ENCODE measurements at regions not wholly inside any gene's neighbourhood (a gene's known extent, or its start where the extent isn't known, plus 50 kb on each side); places are given as distances from the start of the nearest gene placed in this dataset.

- Histone ChIP-seq H3K4me1 (no peaks in the 10 kb centered on the region), H3K27ac (no peak overlapping the region), H3K36me3 (no peaks in the 10 kb centered on the region), H3K4me3 (no peak overlapping the region), H3K9me3 (no peaks in the 10 kb centered on the region), H3K27me3 (no peaks in the 10 kb centered on the region)
- TF ChIP-seq POLR2AphosphoS5 (IDR thresholded peaks at IDR 0.05), result no peak
- TF ChIP-seq CTCF (IDR thresholded peaks at IDR 0.05), result no peak
- TF ChIP-seq EP300 (IDR thresholded peaks at IDR 0.05), result no peak
- TF ChIP-seq POLR2A (IDR thresholded peaks at IDR 0.05), result no peak
- peak; percentile 51 for ATAC-seq
- WGBS, 2 donors (ENCODE audit: low coverage in 1 of 2), result 78 to 82% methylated on average over 4 to 5 of the region's 5 CpGs
Observed at GRCh38 chr13:109274188-109274821, 512.1 kb downstream of the IRS2 start.

DNA sequence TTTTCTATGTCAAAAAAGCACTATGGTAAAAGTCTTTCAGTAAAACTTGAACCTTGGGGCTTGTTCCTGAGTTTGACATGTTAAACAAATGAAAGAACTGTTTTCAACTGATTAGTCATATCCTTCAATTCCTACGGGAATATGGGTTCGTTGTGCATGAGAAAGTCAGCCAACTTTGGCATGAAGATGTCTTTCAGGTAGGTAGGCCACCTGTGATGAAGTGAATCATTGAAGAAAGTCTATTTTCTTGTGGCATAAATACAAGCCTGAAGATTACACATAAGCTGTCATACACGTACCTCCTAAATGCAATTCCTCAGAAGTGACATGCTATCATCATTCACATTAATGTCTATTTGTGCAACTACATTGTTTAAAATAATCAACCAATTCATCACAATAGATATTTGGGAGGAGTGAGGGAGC is 513.0 kb downstream of the IRS2 start:
- WGBS, 2 donors (ENCODE audit: low coverage in 1 of 2), result 63 to 69% methylated on average over 3 of the region's 3 CpGs
- H3K4me1 ChIP-seq, result no peaks in the 10 kb centered on the region
- H3K27me3 ChIP-seq, result no peaks in the 10 kb centered on the region
- no peak overlapping the region for H3K4me3 ChIP-seq
- H3K36me3 ChIP-seq, result no peaks in the 10 kb centered on the region
- TF ChIP-seq POLR2AphosphoS5 (IDR thresholded peaks at IDR 0.05) (no peak), CTCF (IDR thresholded peaks at IDR 0.05) (no peak), EP300 (IDR thresholded peaks at IDR 0.05) (no peak), POLR2A (IDR thresholded peaks at IDR 0.05) (no peak)
- H3K27ac ChIP-seq, result no peak overlapping the region
- ATAC-seq, result no peak
- H3K9me3 ChIP-seq, result no peaks in the 10 kb centered on the region

DNA sequence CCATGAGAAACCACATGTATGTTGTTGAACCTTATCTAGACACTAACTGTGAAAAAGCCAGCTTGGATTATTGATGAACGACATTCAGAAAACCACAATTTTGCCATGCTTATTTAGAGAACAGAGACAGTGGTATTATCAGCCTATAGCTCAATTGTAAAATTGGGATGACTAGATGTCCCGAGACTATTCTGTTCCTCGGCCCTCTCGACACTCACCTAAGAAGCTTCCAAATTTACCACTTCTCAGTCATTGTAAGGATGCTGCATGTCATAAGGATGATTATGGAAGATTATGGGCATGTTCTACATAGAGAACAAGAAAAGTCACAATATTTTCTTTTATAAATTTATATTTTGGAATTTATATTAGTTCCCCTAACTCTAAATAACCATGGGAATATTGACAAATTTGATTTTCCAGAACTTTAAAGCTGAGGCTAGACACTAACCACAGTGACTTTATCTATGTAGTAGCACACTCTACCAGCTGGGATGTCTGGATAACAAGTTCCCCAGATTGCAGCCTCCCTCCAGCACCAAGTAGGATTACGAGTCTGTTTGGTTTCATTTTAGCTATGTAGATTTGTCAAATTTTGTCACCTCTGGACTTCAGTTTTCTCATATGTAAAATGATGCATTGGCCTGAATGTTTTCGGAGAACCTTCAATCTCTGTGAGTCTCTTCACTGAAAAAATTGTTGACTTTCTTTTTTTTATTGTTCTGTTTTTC is 513.6 kb downstream of the IRS2 start:
- 67 to 83% methylated on average over 5 to 6 of the region's 6 CpGs for WGBS, 2 donors (ENCODE audit: low coverage in 1 of 2)
- TF ChIP-seq POLR2AphosphoS5 (IDR thresholded peaks at IDR 0.05) (no peak), EP300 (IDR thresholded peaks at IDR 0.05) (no peak), POLR2A (IDR thresholded peaks at IDR 0.05) (no peak), CTCF (IDR thresholded peaks at IDR 0.05) (no peak)

DNA sequence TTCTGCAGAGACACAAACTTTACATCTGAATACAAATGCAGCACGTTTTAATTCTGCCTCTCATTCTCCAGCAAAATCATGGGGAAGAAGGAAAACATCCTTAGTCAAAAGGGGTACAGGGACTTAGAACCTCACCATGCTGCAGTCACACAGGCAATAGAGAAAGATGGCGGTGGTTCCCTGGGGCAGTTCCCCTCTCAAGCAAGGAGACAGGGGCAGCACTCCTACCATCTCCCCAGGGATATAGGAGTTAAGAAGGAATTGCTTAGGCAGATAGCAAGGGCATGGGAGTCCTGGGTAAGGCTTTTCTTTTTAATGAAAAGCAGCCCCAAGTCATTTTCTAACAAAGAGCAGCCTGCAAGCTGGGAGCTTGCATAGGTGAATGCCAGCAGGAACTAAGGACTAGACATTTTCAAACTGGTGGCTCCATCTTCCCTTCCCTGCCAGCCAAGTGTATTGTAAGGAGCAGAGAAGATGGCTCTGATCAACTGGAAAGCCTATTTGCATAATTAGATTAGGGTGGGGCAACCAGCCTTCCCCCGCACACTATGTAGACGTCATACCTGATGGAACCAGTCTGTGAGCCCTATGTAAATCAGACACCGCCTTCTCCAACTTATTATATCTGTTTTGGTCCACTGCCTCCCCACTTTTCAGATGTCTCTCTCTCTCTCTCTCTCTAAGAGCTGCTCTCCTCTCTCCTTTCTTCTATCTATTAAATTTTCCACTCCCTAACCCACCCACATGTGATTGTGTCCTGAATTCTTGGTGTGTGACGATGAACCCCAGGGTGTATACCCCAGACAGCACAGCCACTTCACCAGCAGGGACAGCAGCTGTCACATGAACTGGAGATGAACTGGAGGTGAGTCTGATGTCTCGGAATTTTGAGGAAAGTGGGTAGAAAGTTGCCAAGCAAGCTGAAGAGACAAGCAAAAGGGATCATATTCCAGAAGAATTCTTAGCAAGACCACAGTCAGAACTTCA is 514.5 kb downstream of the IRS2 start:
- Histone ChIP-seq H3K4me1 (no peaks in the 10 kb centered on the region), H3K27me3 (no peaks in the 10 kb centered on the region), H3K27ac (no peak overlapping the region), H3K9me3 (no peaks in the 10 kb centered on the region), H3K4me3 (no peak overlapping the region), H3K36me3 (no peaks in the 10 kb centered on the region)
- TF ChIP-seq EP300 (IDR thresholded peaks at IDR 0.05) (no peak), POLR2A (IDR thresholded peaks at IDR 0.05) (no peak), CTCF (IDR thresholded peaks at IDR 0.05) (no peak), POLR2AphosphoS5 (IDR thresholded peaks at IDR 0.05) (no peak)
- 71 to 82% methylated on average over 4 to 6 of the region's 7 CpGs for WGBS, 2 donors (ENCODE audit: low coverage in 1 of 2)
- ATAC-seq, result no peak

More for the DNA sequence above, 513.6 kb downstream of the IRS2 start:
- ATAC-seq, result no peak
- Histone ChIP-seq H3K4me1 (no peaks in the 10 kb centered on the region), H3K9me3 (no peaks in the 10 kb centered on the region), H3K4me3 (no peak overlapping the region), H3K27me3 (no peaks in the 10 kb centered on the region), H3K27ac (no peak overlapping the region), H3K36me3 (no peaks in the 10 kb centered on the region)

Data from gastroesophageal sphincter (tissue), 4 donors.